ENCODE measurements at regions not wholly inside any gene's neighbourhood (a gene's known extent, or its start where the extent isn't known, plus 50 kb on each side); places are given as distances from the start of the nearest gene placed in this dataset.
A peak's percentile ranks its signal among the peaks of the same experiment; 100 is the strongest.
"Not testable (repeated sequence)": the region's sequence is repeated elsewhere in the genome, so short reads cannot be mapped to it uniquely, and the experiment has no call there.

DNA sequence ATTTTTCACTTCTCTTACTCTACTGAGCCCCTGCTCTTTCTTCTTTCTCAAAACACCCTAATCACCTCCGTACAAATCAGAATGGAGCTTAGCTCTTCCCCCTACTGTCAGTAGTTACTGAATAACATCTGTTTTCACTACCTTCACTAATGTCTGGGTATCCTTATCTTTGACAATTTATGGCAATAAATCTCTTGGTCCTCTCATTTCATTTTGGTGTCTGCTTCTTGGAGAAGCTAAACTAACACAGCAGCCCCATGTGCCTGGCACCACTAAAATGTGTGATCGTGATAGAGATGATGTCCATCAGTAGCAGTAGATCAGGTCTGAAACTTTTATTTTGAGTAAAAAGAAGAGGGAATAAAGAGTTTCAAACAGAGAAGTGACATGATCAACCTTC lies 496.5 kb downstream of the PID1 start:
- 78 to 81% (median 79%) methylated on average over 2 of the region's 2 CpGs for WGBS, 3 donors
- no peaks in the 10 kb centered on the region for H3K27me3 ChIP-seq (ENCODE audit: insufficient read depth in 3 of 3, low read length in 2 of 3)
- H3K4me3 ChIP-seq: no peak overlapping the region
- ATAC-seq (no peak), DNase-seq (no peak)
- H3K36me3 ChIP-seq (ENCODE audit: insufficient read depth in 1 of 2, low read depth in 1 of 2): no peaks in the 10 kb centered on the region
- H3K9me3 ChIP-seq: no peaks in the 10 kb centered on the region
- TF ChIP-seq, protein P1, sequence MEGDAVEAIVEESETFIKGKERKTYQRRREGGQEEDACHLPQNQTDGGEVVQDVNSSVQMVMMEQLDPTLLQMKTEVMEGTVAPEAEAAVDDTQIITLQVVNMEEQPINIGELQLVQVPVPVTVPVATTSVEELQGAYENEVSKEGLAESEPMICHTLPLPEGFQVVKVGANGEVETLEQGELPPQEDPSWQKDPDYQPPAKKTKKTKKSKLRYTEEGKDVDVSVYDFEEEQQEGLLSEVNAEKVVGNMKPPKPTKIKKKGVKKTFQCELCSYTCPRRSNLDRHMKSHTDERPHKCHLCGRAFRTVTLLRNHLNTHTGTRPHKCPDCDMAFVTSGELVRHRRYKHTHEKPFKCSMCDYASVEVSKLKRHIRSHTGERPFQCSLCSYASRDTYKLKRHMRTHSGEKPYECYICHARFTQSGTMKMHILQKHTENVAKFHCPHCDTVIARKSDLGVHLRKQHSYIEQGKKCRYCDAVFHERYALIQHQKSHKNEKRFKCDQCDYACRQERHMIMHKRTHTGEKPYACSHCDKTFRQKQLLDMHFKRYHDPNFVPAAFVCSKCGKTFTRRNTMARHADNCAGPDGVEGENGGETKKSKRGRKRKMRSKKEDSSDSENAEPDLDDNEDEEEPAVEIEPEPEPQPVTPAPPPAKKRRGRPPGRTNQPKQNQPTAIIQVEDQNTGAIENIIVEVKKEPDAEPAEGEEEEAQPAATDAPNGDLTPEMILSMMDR (IDR thresholded peaks at IDR 0.05): no peak
- H3K27ac ChIP-seq: no peak overlapping the region
- H3K4me1 ChIP-seq: no peaks in the 10 kb centered on the region
- intact Hi-C loops (cut with DNase I): no loop called here

DNA sequence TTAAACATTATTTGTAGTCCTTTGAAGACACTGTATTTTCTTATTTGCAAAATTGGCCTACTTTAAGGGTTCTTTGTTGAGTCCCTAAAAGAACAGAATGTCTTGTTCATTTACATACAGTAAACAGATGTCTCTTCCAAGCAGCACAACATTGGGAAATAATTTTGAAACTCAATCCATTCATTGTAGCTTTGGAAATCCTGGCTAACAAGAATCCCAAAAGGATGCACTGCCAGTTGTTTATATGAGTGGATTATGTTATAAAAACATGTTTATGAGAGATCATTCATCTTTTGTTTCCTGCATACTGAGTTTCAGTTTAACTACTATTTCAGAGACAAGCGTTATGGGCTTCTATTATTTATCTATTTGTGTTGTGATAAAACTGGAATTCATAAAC lies 499.3 kb downstream of the PID1 start:
- peak in 2 of 4 donors; percentile 41 to 72 for ATAC-seq
- Histone ChIP-seq H3K4me3 (no peak overlapping the region), H3K27ac (no peak overlapping the region), H3K9me3 (no peaks in the 10 kb centered on the region), H3K36me3 (ENCODE audit: insufficient read depth in 1 of 2, low read depth in 1 of 2) (no peaks in the 10 kb centered on the region), H3K4me1 (no peaks in the 10 kb centered on the region), H3K27me3 (ENCODE audit: insufficient read depth in 3 of 3, low read length in 2 of 3) (no peaks in the 10 kb centered on the region)
- intact Hi-C loops (cut with DNase I): no loop called here
- DNase-seq: no peak
- WGBS, 3 donors: 64 to 80% (median 80%) methylated on average over 1 of the region's 1 CpG
- TF ChIP-seq, protein P1 (IDR thresholded peaks at IDR 0.05): no peak

DNA sequence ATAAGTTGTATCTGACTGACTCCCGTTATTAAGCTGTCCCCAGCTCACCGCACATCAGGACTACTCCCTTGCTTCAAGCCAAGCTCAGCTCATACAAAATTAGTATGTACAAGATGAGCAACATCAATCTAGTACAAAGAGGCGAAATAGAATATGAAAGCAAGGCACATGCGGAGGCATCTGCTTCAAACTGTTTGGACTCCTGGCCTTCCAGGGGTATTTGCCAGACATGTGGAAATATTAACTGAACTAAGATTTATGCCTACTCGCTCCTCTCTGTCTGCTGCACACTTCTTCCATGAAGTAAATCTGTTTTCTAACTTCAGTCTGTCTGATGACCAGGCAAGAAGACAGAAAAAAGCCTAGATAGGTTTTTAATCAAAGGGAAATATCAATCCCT lies 499.8 kb downstream of the PID1 start:
- no peaks in the 10 kb centered on the region for H3K27me3 ChIP-seq (ENCODE audit: insufficient read depth in 3 of 3, low read length in 2 of 3)
- H3K4me1 ChIP-seq: no peaks in the 10 kb centered on the region
- DNase-seq (no peak), ATAC-seq (peak in 3 of 4 donors; percentile 37 to 79 (median 42))
- H3K36me3 ChIP-seq (ENCODE audit: insufficient read depth in 1 of 2, low read depth in 1 of 2): no peaks in the 10 kb centered on the region
- intact Hi-C loops (cut with DNase I): no loop called here
- H3K4me3 ChIP-seq: no peak overlapping the region
- no peaks in the 10 kb centered on the region for H3K9me3 ChIP-seq
- WGBS, 3 donors: 74 to 80% (median 79%) methylated on average over 5 of the region's 5 CpGs
- TF ChIP-seq, protein P1 (IDR thresholded peaks at IDR 0.05): no peak
- H3K27ac ChIP-seq: no peak overlapping the region

DNA sequence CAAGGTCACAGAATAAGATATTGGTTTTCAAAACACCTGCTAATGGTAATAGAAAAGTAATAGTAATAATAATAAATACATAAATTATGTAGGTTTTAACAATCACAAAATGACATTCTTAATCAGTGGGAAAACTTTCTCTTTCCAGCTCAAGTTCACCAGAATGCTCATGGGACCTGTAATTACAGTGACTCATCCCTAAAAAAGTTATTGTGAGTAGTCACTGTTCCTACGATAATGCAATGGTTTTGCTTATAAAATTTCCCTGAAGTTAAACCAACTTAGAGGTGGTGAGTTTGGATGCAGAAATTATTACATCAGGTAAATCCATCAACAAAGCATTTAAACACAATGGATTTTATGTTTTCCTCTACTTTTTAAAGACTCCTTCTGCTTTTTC lies 502.3 kb downstream of the PID1 start:
- DNase-seq: no peak
- no peak for ATAC-seq
- TF ChIP-seq, protein P1 (IDR thresholded peaks at IDR 0.05): no peak
- no peaks in the 10 kb centered on the region for H3K9me3 ChIP-seq
- no peak overlapping the region for H3K27ac ChIP-seq
- H3K27me3 ChIP-seq (ENCODE audit: insufficient read depth in 3 of 3, low read length in 2 of 3): no peaks in the 10 kb centered on the region
- H3K4me1 ChIP-seq: no peaks in the 10 kb centered on the region
- no peak overlapping the region for H3K4me3 ChIP-seq
- intact Hi-C loops (cut with DNase I): no loop called here
- 23 to 33% (median 31%) methylated on average over 1 of the region's 1 CpG for WGBS, 3 donors
- no peaks in the 10 kb centered on the region for H3K36me3 ChIP-seq (ENCODE audit: insufficient read depth in 1 of 2, low read depth in 1 of 2)

DNA sequence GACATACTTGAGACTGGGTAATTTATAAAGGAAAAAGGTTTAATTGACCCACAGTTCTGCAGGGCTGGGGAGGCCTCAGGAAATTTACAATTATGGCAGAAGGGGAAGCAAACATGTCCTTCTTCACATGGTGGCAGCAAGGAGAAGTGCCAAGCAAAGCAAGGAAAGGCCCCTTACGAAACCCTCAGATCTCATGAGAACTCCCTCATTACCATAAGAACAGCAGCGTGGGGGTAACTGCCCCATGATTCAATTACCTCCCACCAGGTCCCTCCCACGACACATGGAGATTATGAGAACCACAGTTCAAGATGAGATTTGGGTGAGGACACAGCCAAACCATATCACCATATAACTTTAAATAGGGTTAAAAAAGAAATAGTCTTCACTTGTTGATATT lies 502.9 kb downstream of the PID1 start:
- H3K27ac ChIP-seq; H3K27me3 ChIP-seq (ENCODE audit: insufficient read depth in 3 of 3, low read length in 2 of 3); H3K9me3 ChIP-seq; ATAC-seq; H3K36me3 ChIP-seq (ENCODE audit: insufficient read depth in 1 of 2, low read depth in 1 of 2); DNase-seq; H3K4me1 ChIP-seq; H3K4me3 ChIP-seq; intact Hi-C loops (cut with DNase I): not testable (repeated sequence)
- WGBS, 3 donors: 60 to 77% (median 62%) methylated on average over 3 of the region's 3 CpGs

Measured in psoas muscle (tissue), 7 donors.